A204.1 (cell line): ENCODE measurements at regions not wholly inside any gene's neighbourhood (a gene's known extent, or its start where the extent isn't known, plus 50 kb on each side); places are given as distances from the start of the nearest gene placed in this dataset.

Experiments
- FAIRE-seq: peaks from 2 replicates; lab custom pipeline; 2012; peaks lifted over from hg19 to GRCh38; lab: Jason Lieb, UNC

GRCh38 chr11:82373781-82374542 lies 359.7 kb downstream of the FAM181B start:
- FAIRE-seq, result no peak

DNA sequence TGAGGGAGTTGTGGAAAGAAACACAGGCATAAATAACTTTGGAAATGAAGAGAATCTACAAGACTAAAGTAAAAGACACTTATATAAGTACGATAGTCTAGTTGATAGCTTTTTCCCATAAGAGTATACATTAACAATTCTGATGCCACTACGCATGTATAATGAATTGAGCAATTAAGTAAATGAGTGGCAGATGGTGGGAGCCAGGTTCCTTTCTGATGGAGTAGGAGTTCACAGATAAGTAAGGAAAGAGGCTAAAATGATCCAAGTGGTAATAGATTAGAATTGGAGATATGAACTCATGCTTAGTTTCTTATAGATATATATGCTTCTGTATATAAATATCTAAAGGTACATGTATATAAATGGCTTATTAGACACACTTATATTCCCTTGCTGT lies 368.3 kb downstream of the FAM181B start:
- FAIRE-seq, result no peak

- FAIRE-seq, result no peak
Measured at GRCh38 chr11:82356316-82356715, 377.3 kb downstream of the FAM181B start.

DNA sequence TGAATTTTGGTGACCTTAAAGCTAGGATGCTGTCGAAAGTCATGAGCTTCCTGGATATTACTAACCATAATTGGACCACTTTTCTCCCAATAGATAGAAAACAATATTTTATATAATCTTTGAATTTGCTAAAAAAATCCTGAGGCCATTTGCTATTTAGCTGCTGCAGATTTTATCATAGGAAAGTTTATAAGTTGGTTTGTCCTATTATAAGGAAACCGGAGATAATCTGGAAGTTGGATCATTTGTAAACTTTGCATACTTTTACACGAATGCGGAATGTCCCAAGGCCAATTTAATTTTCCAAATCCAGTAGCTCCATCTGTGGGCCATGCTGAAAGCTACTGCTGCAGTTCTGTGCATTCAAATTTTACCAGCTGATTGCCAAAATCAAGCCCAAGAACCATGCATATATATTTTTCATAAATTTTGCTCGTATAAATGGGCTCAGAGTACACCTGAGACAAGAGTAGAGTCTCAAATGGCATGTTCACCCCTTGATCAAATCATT lies 378.3 kb downstream of the FAM181B start:
- FAIRE-seq, result no peak

DNA sequence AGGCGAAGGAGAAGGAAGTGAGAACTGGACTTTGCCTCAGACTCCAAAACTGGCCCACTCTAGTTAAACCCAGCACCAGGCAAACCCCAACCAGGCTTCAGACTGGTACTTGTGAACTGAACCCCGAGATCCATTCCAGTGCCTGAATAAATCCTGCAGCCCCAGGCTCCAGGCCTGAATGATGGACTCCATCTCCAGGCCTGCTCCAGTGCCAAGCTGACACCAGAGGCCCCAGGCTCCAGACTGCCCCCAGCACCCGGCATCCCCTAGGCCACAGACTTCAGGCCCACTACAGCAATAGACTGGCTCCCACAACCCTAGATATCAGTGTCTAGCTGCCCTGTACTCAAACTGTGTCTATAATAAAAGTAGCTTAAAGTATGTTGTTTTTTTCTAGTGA lies 406.8 kb downstream of the FAM181B start:
- FAIRE-seq, result no peak

DNA sequence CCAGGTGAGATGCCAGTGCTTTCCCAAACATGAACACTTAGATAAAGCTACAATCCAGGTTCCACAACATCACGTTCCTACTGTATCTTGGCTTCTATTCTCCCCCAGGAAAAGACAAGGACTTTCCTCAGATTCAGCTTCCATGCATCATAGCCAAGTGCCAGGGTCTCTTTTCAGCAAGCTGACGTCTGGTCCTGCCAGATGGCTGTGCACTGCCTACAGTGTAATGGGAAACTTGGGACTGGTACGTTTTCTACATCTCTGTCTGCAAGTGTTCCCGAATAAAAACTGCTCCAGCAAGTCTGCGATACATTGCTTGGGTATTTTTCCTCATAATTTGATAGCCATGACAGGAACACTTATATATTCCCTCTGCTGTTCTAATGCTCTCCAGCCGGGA lies 412.5 kb downstream of the FAM181B start:
- FAIRE-seq, result no peak

- no peak for FAIRE-seq
Measured at GRCh38 chr11:82315093-82315492, 418.6 kb downstream of the FAM181B start.

- no peak for FAIRE-seq
Measured at GRCh38 chr11:82308979-82309378, 424.7 kb downstream of the FAM181B start.

- no peak for FAIRE-seq
Measured at GRCh38 chr11:82305123-82305522, 428.5 kb downstream of the FAM181B start.

DNA sequence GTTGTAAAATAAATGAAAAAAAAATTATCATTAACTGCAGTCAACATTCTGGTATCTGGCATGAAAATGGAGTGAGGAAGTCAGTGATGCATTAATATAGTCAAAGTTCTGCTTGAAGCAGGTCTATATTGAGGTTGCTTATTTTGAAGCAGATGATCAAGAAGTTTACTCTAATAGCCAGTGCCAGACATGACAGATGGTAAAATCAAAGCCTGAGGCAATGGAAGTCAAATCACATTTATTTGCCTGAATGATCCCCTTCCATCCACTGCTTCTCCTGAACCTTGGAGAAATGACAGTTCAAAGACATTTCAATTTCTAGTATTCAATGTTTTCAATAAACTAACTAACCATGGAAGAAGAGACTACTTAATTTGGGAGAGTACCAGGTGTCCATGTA lies 430.0 kb downstream of the FAM181B start:
- FAIRE-seq, result no peak

DNA sequence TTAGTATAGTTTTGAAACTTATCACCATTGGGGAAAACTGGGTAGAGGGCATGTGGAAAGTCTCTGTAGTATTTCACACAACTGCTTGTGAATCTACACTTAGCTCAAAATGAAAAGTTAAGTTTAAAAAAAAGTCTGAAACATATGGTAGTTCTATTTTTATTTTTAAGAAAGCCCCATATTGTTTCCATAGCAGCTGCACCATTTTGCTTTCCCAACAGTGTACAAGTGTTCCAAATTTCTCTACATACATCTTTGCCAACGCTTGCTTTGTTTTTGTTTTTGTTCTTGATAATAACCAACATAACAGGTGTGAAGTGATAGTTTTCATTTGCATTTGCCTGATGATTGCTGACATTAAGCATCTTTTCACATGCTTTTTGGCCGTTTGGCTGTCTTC lies 445.2 kb downstream of the FAM181B start:
- FAIRE-seq, result no peak

DNA sequence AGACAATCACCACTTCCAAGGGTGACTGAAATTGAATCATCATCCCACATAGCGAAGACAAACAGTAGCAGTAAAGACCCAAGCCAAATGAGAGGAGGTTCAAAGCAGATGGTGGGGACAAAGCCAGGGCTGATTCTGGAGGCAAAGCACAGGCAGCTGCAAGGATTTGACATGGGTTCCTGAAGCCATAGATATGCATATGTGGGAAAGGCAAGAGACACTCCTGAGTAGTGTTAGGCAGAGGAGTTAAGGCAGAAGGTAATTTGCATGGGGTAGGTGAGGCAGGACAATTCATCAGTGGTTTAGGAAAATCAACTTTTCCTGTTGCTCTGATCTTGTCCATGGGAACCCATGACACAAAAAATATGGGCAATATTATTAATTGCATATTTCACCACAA lies 462.8 kb downstream of the FAM181B start:
- no peak for FAIRE-seq

DNA sequence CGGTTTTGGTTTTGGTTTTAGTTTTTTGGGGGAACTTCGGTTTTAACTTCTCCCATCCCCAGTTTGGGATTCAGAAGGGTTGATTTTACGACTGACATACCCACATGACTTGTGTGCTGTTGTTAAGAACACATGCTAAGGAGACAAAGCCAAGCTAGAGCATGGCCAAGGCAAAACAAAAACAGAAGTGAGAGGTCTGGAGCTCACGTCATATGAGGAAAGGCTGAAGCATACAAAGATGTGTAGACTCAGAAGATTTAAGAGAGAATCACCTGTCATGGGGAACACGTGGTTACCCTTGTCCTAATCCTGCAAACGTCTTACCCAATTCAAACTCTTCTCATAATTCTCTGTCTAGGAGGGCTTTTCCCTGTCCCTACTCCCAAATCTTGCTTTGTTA lies 465.0 kb downstream of the FAM181B start:
- no peak for FAIRE-seq

DNA sequence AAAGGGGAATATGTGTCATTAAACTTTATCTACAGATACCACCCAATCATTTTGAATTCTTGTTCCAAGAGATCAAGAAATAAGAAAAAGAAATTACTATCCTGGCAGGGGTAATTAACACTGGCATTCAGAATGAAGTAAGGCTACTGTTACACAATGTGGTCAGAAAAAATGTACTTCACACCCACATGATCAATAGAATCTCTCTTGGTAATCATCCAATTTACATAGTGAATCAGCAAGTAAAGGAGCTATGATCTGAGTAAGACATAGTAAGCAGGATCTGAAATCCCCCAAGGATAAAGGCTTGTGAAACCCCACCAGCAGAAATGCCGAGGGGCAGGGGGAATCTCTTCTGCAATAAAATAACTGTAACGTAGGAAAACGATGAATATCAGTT lies 466.5 kb downstream of the FAM181B start:
- no peak for FAIRE-seq

DNA sequence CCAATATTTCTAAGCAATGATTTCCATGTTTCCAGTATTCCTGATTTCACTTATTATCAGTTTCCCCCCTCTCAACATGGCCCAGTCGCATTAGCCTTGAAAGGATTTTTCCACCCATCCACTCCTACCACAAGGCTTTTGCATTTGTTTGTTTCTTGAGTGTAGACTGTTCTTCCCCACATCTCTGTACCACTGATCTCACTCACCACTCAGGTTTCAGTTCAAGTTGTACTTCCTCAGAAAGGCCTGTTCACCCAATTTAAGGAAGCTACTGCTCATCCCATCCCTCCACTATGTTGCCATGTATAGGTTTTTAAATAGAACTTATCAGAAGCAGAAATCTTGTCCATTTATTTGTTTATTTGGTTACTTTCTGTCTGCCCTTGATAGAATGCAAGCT lies 472.3 kb downstream of the FAM181B start:
- FAIRE-seq, result no peak

GRCh38 chr11:82250047-82250446 lies 483.6 kb downstream of the FAM181B start:
- no peak for FAIRE-seq

- no peak for FAIRE-seq
Measured at GRCh38 chr11:82246926-82247325, 486.7 kb downstream of the FAM181B start.

DNA sequence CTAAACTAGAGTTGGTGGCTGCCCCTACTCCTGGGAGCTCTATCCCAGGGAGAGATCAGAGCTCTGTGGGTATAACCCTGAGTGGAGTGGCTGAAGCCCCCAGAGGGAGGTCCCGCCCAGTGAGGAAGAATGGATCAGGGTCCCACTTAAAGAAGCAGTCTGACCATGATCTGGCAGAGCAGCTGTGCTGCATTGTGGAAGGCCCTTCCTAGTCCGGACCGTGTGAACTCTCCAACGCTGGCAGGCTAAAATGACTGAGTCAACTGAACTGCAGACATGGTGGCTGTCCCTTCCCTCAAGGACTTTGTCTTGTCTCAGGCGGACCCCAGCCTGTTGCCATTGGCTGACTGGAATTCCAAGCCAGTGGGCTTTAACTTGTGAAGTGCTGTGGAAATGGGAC lies 494.2 kb downstream of the FAM181B start:
- no peak for FAIRE-seq

DNA sequence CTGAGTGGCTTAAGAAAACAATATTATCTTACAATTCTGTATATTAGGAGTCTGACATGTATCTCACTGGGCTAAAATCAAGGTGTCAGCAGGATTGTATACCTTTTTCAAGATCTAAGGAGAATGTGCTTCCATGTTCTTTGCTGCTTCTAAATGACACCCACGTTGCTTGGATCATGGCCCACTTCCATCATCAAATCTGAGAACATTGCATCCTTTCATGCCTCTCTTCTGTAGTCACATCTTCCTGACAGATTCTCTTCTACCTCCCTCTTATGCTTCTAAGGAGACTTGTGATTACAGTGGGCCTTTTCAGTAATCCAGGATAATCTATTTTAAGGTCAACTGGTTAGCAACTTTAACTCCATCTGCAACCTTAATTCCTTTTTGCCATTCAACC lies 499.4 kb downstream of the FAM181B start:
- no peak for FAIRE-seq

DNA sequence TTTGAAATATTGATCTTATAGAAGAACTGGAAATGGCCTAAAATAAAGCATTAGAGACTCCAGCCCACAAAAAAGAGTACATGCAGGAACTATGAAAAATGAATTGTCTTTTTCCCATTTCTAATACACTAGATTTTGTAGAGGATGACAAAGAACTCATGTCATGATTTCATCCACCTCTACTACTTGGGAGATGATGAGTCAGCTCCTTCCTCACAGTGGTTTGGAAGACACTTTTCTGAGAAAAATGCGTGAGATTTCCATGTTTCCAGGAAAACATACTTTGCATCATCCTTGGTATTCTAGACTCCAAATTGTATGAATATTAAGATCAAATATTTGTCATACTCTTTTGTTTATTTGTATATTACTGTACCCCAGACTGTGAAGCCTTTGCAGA lies 500.5 kb downstream of the FAM181B start:
- FAIRE-seq, result no peak

DNA sequence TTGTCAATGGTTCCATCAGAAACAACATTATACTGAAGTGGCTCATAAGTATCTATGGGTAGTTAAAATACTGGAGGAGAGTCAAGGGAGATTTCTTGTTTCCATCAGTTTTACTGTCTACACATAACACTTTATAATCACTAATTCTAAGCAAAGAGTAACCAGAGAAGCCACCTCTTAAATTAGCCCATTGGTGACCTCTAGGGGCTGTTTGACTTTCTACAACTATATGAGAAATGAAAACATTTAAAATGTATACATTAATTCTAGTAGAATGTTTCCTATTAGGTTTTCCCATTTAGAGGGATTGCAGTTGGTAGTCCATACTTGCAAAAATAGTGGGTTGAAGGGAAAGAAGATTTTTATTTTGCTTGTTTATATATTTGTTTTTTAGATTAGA lies 504.3 kb downstream of the FAM181B start:
- FAIRE-seq, result peak; percentile 69

- FAIRE-seq, result no peak
Measured at GRCh38 chr11:82225930-82226329, 507.7 kb downstream of the FAM181B start.

GRCh38 chr11:82225502-82225901 lies 508.2 kb downstream of the FAM181B start:
- FAIRE-seq, result no peak

GRCh38 chr11:82216927-82217570 lies 516.6 kb downstream of the FAM181B start:
- no peak for FAIRE-seq
